OCI-LY3 (cell line): ENCODE measurements at regions not wholly inside any gene's neighbourhood (a gene's known extent, or its start where the extent isn't known, plus 50 kb on each side); places are given as distances from the start of the nearest gene placed in this dataset.

Experiments
- H2AFZ ChIP-seq: fragments of 200-600, 300-600 bp; shearing (Covaris generic); 2 replicates; pipeline ENCODE4 v1.6.0; 2014; ENCODE audit warnings: antibody characterized with exemption, low read depth, low read length
- H3K27ac ChIP-seq: fragments of 200-600, 300-600 bp; sonication (generic); 2 replicates; pipeline ENCODE4 v1.5.1; 2014; ENCODE audit warnings: mild to moderate bottlenecking, low read length, moderate library complexity, mixed read lengths
- H3K27me3 ChIP-seq: fragments of 200-600, 300-600 bp; sonication (generic); 2 replicates; pipeline ENCODE4 v1.6.1; 2014; ENCODE audit warnings: low read depth, low read length, mixed read lengths
- H3K36me3 ChIP-seq: fragments of 200-600, 300-600 bp; sonication (generic); replicated peaks from 2 replicates; pipeline ENCODE3; 2014; ENCODE audit warnings: low read depth, low read length, mixed read lengths
- H3K4me1 ChIP-seq: fragments of 300-600, 200-600 bp; sonication (generic); 2 replicates; pipeline ENCODE4 v1.6.1; 2014; ENCODE audit warnings: low read length, mixed read lengths
- H3K4me2 ChIP-seq: fragments of 200-600, 300-600 bp; sonication (generic); 2 replicates; pipeline ENCODE4 v1.6.1; 2014; ENCODE audit warnings: low read length, mixed read lengths
- H3K4me3 ChIP-seq: fragments of 300-600, 200-600 bp; sonication (generic); 2 replicates; pipeline ENCODE4 v1.5.1; 2014; ENCODE audit warnings: antibody characterized with exemption, mild to moderate bottlenecking, low read length, moderate library complexity
- H3K79me2 ChIP-seq: fragments of 300-600, 200-600 bp; shearing (Covaris generic); 2 replicates; pipeline ENCODE4 v1.6.1; 2014; ENCODE audit warnings: mild to moderate bottlenecking, low read length, mixed read lengths
- H3K9ac ChIP-seq: fragments of 300-600, 200-600 bp; shearing (Covaris generic); 2 replicates; pipeline ENCODE4 v1.6.0; 2014; ENCODE audit warnings: mild to moderate bottlenecking, low read length, moderate library complexity
- H3K9me3 ChIP-seq: fragments of 200-600, 300-600 bp; shearing (Covaris generic); 2 replicates; pipeline ENCODE4 v1.6.1; 2014; ENCODE audit warnings: low read length, mixed read lengths; ENCODE audit not compliant: insufficient read depth
- H4K20me1 ChIP-seq: fragments of 200-600, 300-600 bp; sonication (generic); 2 replicates; pipeline ENCODE4 v1.6.1; 2016; ENCODE audit warnings: low read length, mixed read lengths; ENCODE audit not compliant: insufficient read depth
- EZH2phosphoT487 ChIP-seq: fragments of 200-600 bp; shearing (Covaris generic); IDR thresholded peaks from 2 replicates; pipeline ENCODE4 v1.6.1; 2018; ENCODE audit warnings: antibody characterized with exemption, mixed run types, low read depth
- TF ChIP-seq, protein P1 (sequence below): fragments of 200-600, 300-600 bp; sonication (generic); IDR thresholded peaks from 2 replicates; pipeline ENCODE4 v1.5.1; 2014; ENCODE audit warnings: antibody characterized with exemption, low read length, low read depth

DNA sequence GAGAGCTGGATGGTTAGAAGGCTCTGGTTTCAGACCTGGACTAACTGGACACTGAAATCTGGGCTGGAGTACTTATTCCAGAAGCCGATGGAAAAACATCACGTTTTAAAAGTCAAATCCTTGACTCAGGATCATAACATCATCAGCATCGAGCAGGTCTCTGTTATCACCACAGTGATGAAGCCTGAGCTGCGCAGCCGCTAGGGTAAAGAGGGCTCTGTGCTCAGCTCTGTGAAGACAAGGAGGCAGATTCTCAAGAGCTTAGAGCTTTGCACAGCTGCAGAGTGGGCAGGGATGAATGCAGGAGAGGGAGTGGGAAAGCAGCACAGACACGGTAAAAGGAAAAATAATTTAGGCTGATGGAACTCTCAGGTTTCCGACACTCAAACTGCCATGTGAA lies 208.8 kb upstream of the TAS2R1 start:
- Histone ChIP-seq H3K4me1 (no peaks in the 10 kb centered on the region), H3K27ac (no peak overlapping the region), H3K4me2 (no peak overlapping the region), H3K79me2 (no peaks in the 10 kb centered on the region), H4K20me1 (no peaks in the 10 kb centered on the region), H3K27me3 (no peaks in the 10 kb centered on the region), H3K4me3 (no peak overlapping the region), H2AFZ (no peak overlapping the region), H3K9me3 (no peaks in the 10 kb centered on the region), H3K9ac (no peak overlapping the region), H3K36me3 (no peaks in the 10 kb centered on the region)
- TF ChIP-seq EZH2phosphoT487, result no peak

DNA sequence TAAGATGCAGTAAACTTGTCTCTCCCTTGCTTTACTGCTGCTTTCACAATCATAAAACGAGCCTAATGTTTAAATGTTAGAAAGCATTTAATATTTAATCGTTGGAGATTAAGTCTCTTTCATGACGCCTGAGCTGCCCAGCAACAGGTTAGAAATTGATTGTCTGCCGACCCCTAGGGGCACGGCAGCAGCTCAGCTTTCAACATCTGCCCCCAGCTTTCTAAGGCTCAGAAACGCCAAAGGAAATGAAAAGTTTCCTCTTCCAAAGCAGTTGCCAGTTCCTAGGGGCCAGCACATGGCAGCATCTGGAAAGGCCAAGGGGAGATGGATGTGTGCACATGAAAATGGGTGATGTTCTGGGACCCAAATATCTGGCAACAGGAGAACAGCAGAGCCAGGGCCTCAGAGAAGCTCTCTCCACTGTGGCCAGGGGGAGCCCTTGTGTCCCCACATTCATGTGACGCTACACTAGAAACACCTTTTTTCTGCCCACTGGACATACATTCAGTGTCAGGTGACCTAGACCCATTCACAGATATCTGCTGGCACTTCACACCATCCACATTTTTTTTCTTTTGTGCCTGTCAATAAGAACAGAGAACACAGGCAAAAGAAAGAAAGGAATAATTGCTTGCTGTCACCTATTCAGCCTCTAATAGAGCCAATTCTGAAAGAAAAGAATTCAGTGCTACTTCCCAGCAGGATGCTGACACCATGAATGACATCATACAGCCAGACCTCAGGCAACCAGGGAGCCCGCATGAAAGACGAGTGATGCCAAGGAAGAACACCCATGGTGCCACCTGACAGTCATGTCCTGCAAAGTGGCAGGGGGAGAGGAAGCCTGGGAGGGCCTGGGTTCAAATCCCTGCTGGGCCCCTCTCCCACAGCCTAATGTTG lies 205.0 kb upstream of the TAS2R1 start:
- TF ChIP-seq EZH2phosphoT487, result no peak
- TF ChIP-seq, protein P1, sequence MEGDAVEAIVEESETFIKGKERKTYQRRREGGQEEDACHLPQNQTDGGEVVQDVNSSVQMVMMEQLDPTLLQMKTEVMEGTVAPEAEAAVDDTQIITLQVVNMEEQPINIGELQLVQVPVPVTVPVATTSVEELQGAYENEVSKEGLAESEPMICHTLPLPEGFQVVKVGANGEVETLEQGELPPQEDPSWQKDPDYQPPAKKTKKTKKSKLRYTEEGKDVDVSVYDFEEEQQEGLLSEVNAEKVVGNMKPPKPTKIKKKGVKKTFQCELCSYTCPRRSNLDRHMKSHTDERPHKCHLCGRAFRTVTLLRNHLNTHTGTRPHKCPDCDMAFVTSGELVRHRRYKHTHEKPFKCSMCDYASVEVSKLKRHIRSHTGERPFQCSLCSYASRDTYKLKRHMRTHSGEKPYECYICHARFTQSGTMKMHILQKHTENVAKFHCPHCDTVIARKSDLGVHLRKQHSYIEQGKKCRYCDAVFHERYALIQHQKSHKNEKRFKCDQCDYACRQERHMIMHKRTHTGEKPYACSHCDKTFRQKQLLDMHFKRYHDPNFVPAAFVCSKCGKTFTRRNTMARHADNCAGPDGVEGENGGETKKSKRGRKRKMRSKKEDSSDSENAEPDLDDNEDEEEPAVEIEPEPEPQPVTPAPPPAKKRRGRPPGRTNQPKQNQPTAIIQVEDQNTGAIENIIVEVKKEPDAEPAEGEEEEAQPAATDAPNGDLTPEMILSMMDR, result no peak
- Histone ChIP-seq H3K79me2 (no peaks in the 10 kb centered on the region), H3K9me3 (no peaks in the 10 kb centered on the region), H4K20me1 (no peaks in the 10 kb centered on the region), H2AFZ (no peak overlapping the region), H3K9ac (no peak overlapping the region), H3K4me2 (no peak overlapping the region), H3K4me1 (no peaks in the 10 kb centered on the region), H3K36me3 (no peaks in the 10 kb centered on the region), H3K4me3 (no peak overlapping the region), H3K27ac (no peak overlapping the region), H3K27me3 (no peaks in the 10 kb centered on the region)

DNA sequence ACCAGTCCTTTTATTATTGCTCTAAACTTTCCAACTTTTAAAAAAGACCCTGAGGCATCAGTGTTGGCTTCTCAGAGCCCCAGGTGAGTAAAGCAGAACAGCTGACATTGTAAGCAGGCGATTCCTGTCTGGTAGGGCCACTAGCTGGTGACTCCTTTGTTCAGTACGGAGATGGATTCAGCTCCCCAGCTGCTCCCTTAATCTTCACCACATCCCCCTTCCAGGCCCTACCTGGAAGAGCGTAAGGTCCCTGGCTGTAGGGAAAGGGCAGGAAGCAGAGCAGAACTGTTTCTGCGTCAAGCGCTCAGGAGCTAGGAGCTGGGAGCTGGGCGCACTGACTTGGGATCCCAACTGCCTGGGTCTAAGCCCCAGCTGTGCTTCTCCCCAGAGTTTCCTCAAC lies 203.7 kb upstream of the TAS2R1 start:
- no peaks in the 10 kb centered on the region for H3K9me3 ChIP-seq
- no peaks in the 10 kb centered on the region for H3K27me3 ChIP-seq
- H2AFZ ChIP-seq, result no peak overlapping the region
- no peak overlapping the region for H3K9ac ChIP-seq
- H3K4me2 ChIP-seq, result no peak overlapping the region
- no peaks in the 10 kb centered on the region for H3K4me1 ChIP-seq
- TF ChIP-seq, protein P1, result no peak
- no peak for TF ChIP-seq EZH2phosphoT487
- H3K79me2 ChIP-seq, result no peaks in the 10 kb centered on the region
- H3K36me3 ChIP-seq, result no peaks in the 10 kb centered on the region
- no peak overlapping the region for H3K27ac ChIP-seq
- H4K20me1 ChIP-seq, result no peaks in the 10 kb centered on the region
- H3K4me3 ChIP-seq, result no peak overlapping the region

DNA sequence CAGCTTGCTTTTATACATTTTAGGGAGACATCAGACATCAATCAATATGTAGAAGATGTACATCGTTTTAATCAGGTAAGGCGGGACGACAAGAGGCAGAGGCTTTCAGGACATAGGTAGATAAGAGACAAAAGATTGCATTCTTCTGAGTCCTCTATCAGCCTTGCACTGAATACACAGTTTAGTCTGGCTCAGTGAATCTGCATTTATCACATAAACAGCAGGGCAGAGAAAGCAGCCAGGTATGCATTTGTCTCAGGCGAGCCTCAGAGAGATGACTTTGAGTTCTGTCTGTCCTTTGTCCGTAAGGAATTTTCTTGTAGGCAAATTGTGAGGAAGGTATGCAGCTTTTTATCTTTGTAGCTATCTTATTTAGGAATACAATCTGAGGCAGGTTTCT lies 202.8 kb upstream of the TAS2R1 start:
- H3K4me3 ChIP-seq, result no peak overlapping the region
- H3K27ac ChIP-seq, result no peak overlapping the region
- TF ChIP-seq EZH2phosphoT487, result no peak
- TF ChIP-seq, protein P1, result no peak
- no peak overlapping the region for H3K9ac ChIP-seq
- no peaks in the 10 kb centered on the region for H4K20me1 ChIP-seq
- H3K4me2 ChIP-seq, result no peak overlapping the region
- H3K79me2 ChIP-seq, result no peaks in the 10 kb centered on the region
- no peak overlapping the region for H2AFZ ChIP-seq
- no peaks in the 10 kb centered on the region for H3K4me1 ChIP-seq
- no peaks in the 10 kb centered on the region for H3K36me3 ChIP-seq
- H3K27me3 ChIP-seq, result no peaks in the 10 kb centered on the region
- H3K9me3 ChIP-seq, result no peaks in the 10 kb centered on the region
